ENCODE measurements at regions not wholly inside any gene's neighbourhood (a gene's known extent, or its start where the extent isn't known, plus 50 kb on each side); places are given as distances from the start of the nearest gene placed in this dataset.

GRCh38 chr3:153273217-153273616, 111.2 kb downstream of the RAP2B start:
- H3K4me1 ChIP-seq (ENCODE audit: control insufficient read depth in 2 of 2, insufficient read depth in 2 of 2, low read length in 2 of 2) = no peaks in the 10 kb centered on the region
- ChIA-PET CTCF (no interaction called here), POLR2A (no interaction called here)
- intact Hi-C loops (cut with micrococcal nuclease) = no loop called here
- H3K4me2 ChIP-seq (replicated peaks; ENCODE audit: low read depth, low read length, poor library complexity, severe bottlenecking) = no peak overlapping the region
- no peaks in the 10 kb centered on the region for H3K9me3 Mint-ChIP-seq (ENCODE audit: insufficient read depth)
- DNase-seq = no peak
- H4K20me1 ChIP-seq (ENCODE audit: control insufficient read depth, insufficient read depth, low read length, poor library complexity, severe bottlenecking) = no peaks in the 10 kb centered on the region
- H3K36me3 ChIP-seq (replicated peaks in 1 of 2; ENCODE audit: control extremely low read depth in 1 of 2, control insufficient read depth in 1 of 2, extremely low read depth in 1 of 2, insufficient read depth in 2 of 2, low read length in 1 of 2) = no peaks in the 10 kb centered on the region
- no peak overlapping the region for H3K9ac ChIP-seq (ENCODE audit: low read length)
- WGBS (ENCODE audit: insufficient coverage) = 67% methylated on average over 4 of the region's 4 CpGs
- H3K27ac Mint-ChIP-seq = no peak overlapping the region
- H3K9me3 ChIP-seq (ENCODE audit: control extremely low read depth in 1 of 3, control insufficient read depth in 2 of 3, insufficient read depth in 1 of 3, low read length in 2 of 3) = peaks cover 0 to 7% (median 0%) of the 10 kb centered on the region in 3 donors
- H3K27me3 Mint-ChIP-seq = peaks cover 2% of the 10 kb centered on the region
- no peak overlapping the region for H2AFZ ChIP-seq (ENCODE audit: insufficient read depth, low read depth, low read length, poor library complexity, severe bottlenecking)
- no peaks in the 10 kb centered on the region for H3K4me1 Mint-ChIP-seq
- H3K4me3 Mint-ChIP-seq = no peak overlapping the region
- no peaks in the 10 kb centered on the region for H3K27me3 ChIP-seq (replicated peaks in 1 of 4; ENCODE audit: control extremely low read depth in 1 of 4, control insufficient read depth in 3 of 4, insufficient read depth in 4 of 4, low read length in 3 of 4)
- H3K79me2 ChIP-seq (ENCODE audit: control insufficient read depth, insufficient read depth, low read length) = no peaks in the 10 kb centered on the region
- no peak for TF ChIP-seq CTCF (IDR thresholded peaks at IDR 0.05)
- TF ChIP-seq EZH2 (IDR thresholded peaks at IDR 0.05; ENCODE audit: borderline replicate concordance, insufficient read depth, low read depth, low read length, poor library complexity, severe bottlenecking) = no peak
- ATAC-seq (ENCODE audit: low read depth) = no peak
- H3K27ac ChIP-seq (ENCODE audit: low read length in 2 of 2) = no peak overlapping the region
- no peak overlapping the region for H3K4me3 ChIP-seq (ENCODE audit: control extremely low read depth in 1 of 5, extremely low read depth in 1 of 5, insufficient read depth in 1 of 5, low read depth in 2 of 5, low read length in 4 of 5)

GRCh38 chr3:153273767-153274435, 111.9 kb downstream of the RAP2B start:
- Mint-ChIP-seq H3K9me3 (ENCODE audit: insufficient read depth) (no peaks in the 10 kb centered on the region), H3K27me3 (peaks cover 5% of the 10 kb centered on the region), H3K27ac (no peak overlapping the region), H3K4me3 (no peak overlapping the region), H3K4me1 (no peaks in the 10 kb centered on the region)
- ChIA-PET POLR2A (no interaction called here), CTCF (no interaction called here)
- H3K27ac ChIP-seq (ENCODE audit: low read length in 2 of 2) = no peak overlapping the region
- no peak overlapping the region for H2AFZ ChIP-seq (ENCODE audit: insufficient read depth, low read depth, low read length, poor library complexity, severe bottlenecking)
- no peaks in the 10 kb centered on the region for H4K20me1 ChIP-seq (ENCODE audit: control insufficient read depth, insufficient read depth, low read length, poor library complexity, severe bottlenecking)
- ATAC-seq (ENCODE audit: low read depth) (no peak), DNase-seq (no peak)
- WGBS (ENCODE audit: insufficient coverage) = 100% methylated on average over 1 of the region's 7 CpGs
- H3K4me3 ChIP-seq (ENCODE audit: control extremely low read depth in 1 of 5, extremely low read depth in 1 of 5, insufficient read depth in 1 of 5, low read depth in 2 of 5, low read length in 4 of 5) = no peak overlapping the region
- TF ChIP-seq EZH2 (IDR thresholded peaks at IDR 0.05; ENCODE audit: borderline replicate concordance, insufficient read depth, low read depth, low read length, poor library complexity, severe bottlenecking) (no peak), CTCF (IDR thresholded peaks at IDR 0.05) (no peak)
- H3K9ac ChIP-seq (ENCODE audit: low read length) = no peak overlapping the region
- H3K79me2 ChIP-seq (ENCODE audit: control insufficient read depth, insufficient read depth, low read length) = no peaks in the 10 kb centered on the region
- no peaks in the 10 kb centered on the region for H3K36me3 ChIP-seq (replicated peaks in 1 of 2; ENCODE audit: control extremely low read depth in 1 of 2, control insufficient read depth in 1 of 2, extremely low read depth in 1 of 2, insufficient read depth in 2 of 2, low read length in 1 of 2)
- intact Hi-C loops (cut with micrococcal nuclease) = no loop called here
- H3K27me3 ChIP-seq (replicated peaks in 1 of 4; ENCODE audit: control extremely low read depth in 1 of 4, control insufficient read depth in 3 of 4, insufficient read depth in 4 of 4, low read length in 3 of 4) = no peaks in the 10 kb centered on the region
- H3K9me3 ChIP-seq (ENCODE audit: control extremely low read depth in 1 of 3, control insufficient read depth in 2 of 3, insufficient read depth in 1 of 3, low read length in 2 of 3) = peaks cover 0 to 1% (median 0%) of the 10 kb centered on the region in 3 donors
- H3K4me2 ChIP-seq (replicated peaks; ENCODE audit: low read depth, low read length, poor library complexity, severe bottlenecking) = no peak overlapping the region
- H3K4me1 ChIP-seq (ENCODE audit: control insufficient read depth in 2 of 2, insufficient read depth in 2 of 2, low read length in 2 of 2) = no peaks in the 10 kb centered on the region
